GM12891 (cell line): ENCODE measurements at regions not wholly inside any gene's neighbourhood (a gene's known extent, or its start where the extent isn't known, plus 50 kb on each side); places are given as distances from the start of the nearest gene placed in this dataset.
"Not testable (repeated sequence)": the region's sequence is repeated elsewhere in the genome, so short reads cannot be mapped to it uniquely, and the experiment has no call there.

Experiments
- POLR2A ChIP-seq: IDR thresholded peaks from 2 replicates; pipeline ENCODE4 v1.6.1; 2011; ENCODE audit warnings: low read depth, low read length, control low read depth
- POLR2AphosphoS5 ChIP-seq: IDR thresholded peaks from 2 replicates; pipeline ENCODE4 v1.6.1; 2011; ENCODE audit warnings: low read depth, low read length, control low read depth

DNA sequence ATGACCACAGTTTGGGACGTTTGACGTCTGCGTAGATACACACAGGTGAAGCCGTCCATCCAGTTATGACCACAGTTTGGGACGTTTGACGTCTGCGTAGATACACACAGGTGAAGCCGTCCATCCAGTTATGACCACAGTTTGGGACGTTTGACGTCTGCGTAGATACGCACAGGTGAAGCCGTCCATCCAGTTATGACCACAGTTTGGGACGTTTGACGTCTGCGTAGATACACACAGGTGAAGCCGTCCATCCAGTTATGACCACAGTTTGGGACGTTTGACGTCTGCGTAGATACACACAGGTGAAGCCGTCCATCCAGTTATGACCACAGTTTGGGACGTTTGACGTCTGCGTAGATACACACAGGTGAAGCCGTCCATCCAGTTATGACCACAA is 243.8 kb upstream of the HDAC4 start:
- TF ChIP-seq POLR2A, POLR2AphosphoS5: not testable (repeated sequence)
